ENCODE measurements at regions not wholly inside any gene's neighbourhood (a gene's known extent, or its start where the extent isn't known, plus 50 kb on each side); places are given as distances from the start of the nearest gene placed in this dataset.
"Not testable (repeated sequence)": the region's sequence is repeated elsewhere in the genome, so short reads cannot be mapped to it uniquely, and the experiment has no call there.

DNA sequence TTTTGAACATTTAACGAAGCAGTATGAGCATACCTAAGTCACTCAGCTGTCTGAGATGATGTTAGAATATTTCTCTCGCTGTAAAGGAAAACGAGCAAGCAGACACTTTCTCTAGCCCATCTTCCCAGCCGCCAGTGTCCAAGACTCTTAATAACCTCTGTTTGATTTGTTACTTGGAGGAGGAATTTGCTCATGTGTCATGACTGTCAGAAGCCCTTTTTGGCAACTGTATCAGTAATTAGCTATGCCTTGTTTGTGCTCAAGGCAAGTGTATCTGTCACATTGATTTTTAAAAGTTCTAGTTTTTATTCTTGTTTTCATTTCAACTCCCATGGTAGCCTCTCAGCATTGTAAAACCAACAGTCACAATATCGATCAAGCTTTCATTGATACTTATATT is 828.4 kb upstream of the SLC10A2 start:
- H3K4me2 ChIP-seq (ENCODE audit: low read length) = no peak overlapping the region
- TF ChIP-seq, protein P1, sequence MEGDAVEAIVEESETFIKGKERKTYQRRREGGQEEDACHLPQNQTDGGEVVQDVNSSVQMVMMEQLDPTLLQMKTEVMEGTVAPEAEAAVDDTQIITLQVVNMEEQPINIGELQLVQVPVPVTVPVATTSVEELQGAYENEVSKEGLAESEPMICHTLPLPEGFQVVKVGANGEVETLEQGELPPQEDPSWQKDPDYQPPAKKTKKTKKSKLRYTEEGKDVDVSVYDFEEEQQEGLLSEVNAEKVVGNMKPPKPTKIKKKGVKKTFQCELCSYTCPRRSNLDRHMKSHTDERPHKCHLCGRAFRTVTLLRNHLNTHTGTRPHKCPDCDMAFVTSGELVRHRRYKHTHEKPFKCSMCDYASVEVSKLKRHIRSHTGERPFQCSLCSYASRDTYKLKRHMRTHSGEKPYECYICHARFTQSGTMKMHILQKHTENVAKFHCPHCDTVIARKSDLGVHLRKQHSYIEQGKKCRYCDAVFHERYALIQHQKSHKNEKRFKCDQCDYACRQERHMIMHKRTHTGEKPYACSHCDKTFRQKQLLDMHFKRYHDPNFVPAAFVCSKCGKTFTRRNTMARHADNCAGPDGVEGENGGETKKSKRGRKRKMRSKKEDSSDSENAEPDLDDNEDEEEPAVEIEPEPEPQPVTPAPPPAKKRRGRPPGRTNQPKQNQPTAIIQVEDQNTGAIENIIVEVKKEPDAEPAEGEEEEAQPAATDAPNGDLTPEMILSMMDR (IDR thresholded peaks at IDR 0.05; ENCODE audit: low read depth, low read length) = no peak
- TF ChIP-seq EZH2phosphoT487 (IDR thresholded peaks at IDR 0.05; ENCODE audit: low read depth) = no peak
- H3K36me3 ChIP-seq (replicated peaks; ENCODE audit: low read depth, low read length) = no peaks in the 10 kb centered on the region
- H3K4me1 ChIP-seq (ENCODE audit: low read length) = no peaks in the 10 kb centered on the region
- H4K20me1 ChIP-seq (ENCODE audit: insufficient read depth, low read length) = no peaks in the 10 kb centered on the region
- H3K27ac ChIP-seq (ENCODE audit: low read length) = no peak overlapping the region
- H2AFZ ChIP-seq (ENCODE audit: low read depth, low read length) = no peak overlapping the region
- H3K9me3 ChIP-seq (ENCODE audit: insufficient read depth, low read length) = no peaks in the 10 kb centered on the region
- H3K4me3 ChIP-seq (ENCODE audit: low read length) = no peak overlapping the region
- no peak overlapping the region for H3K9ac ChIP-seq (ENCODE audit: low read length)
- no peaks in the 10 kb centered on the region for H3K27me3 ChIP-seq (ENCODE audit: low read depth, low read length)
- H3K79me2 ChIP-seq (ENCODE audit: low read length) = no peaks in the 10 kb centered on the region

DNA sequence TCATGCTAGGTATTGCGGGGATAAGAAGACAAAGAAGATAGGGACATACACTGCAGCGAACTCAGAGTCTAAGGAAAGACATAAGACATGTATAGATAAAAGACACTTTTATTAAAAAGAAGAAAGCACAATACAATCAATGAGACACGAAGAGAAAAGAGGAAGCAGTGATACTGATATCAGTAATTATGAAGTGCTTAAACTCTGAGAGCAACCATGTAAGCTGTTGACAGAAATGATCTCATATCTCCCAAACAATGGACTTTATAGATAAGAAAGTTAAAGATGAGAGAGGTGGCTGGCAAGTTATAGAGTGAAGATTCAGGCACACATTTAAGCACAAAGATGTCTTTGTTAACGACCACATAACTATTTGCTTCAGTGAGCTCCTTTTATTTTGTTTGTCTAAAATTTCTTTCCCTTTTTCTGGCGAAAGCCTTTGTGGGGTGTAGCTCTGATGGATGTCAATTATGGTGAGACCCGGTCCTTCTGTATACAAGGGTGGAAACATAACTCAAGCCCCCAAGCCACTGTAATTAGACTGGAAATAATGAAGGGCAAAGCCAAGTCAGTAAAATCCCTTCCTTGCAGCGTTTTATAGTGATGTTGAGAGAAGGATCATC is 818.0 kb upstream of the SLC10A2 start:
- Histone ChIP-seq H3K9me3 (ENCODE audit: insufficient read depth, low read length) (no peaks in the 10 kb centered on the region), H3K9ac (ENCODE audit: low read length) (no peak overlapping the region), H3K4me1 (ENCODE audit: low read length) (peaks cover 3% of the 10 kb centered on the region; the same call in 1 of the 2 replicates), H3K36me3 (replicated peaks; ENCODE audit: low read depth, low read length) (no peaks in the 10 kb centered on the region), H2AFZ (ENCODE audit: low read depth, low read length) (no peak overlapping the region), H3K27ac (ENCODE audit: low read length) (no peak overlapping the region), H3K79me2 (ENCODE audit: low read length) (no peaks in the 10 kb centered on the region), H4K20me1 (ENCODE audit: insufficient read depth, low read length) (no peaks in the 10 kb centered on the region), H3K4me2 (ENCODE audit: low read length) (no peak overlapping the region), H3K27me3 (ENCODE audit: low read depth, low read length) (no peaks in the 10 kb centered on the region), H3K4me3 (ENCODE audit: low read length) (no peak overlapping the region)
- TF ChIP-seq EZH2phosphoT487 (IDR thresholded peaks at IDR 0.05; ENCODE audit: low read depth) = no peak
- TF ChIP-seq, protein P1 (IDR thresholded peaks at IDR 0.05; ENCODE audit: low read depth, low read length) = no peak

DNA sequence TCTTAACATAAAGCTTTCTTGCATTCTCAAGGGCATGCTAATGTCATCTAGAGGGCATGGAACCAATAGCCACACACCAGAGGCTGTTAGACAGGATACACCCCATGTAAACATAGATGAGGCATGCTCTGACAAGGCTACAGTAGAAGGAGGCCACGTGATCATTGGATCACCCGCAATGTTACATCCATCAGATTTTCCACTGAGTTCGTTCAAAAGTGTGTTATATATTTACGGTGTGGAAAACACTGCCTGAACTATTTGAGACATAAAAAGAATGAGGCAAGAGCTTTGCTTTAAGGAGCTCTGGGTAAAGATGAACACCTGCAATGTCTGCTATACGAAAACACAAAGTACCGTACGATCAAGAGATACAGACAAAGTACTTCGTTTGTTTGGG is 817.5 kb upstream of the SLC10A2 start:
- Histone ChIP-seq H3K27me3 (ENCODE audit: low read depth, low read length) (no peaks in the 10 kb centered on the region), H2AFZ (ENCODE audit: low read depth, low read length) (no peak overlapping the region), H3K9me3 (ENCODE audit: insufficient read depth, low read length) (no peaks in the 10 kb centered on the region), H3K9ac (ENCODE audit: low read length) (no peak overlapping the region), H3K36me3 (replicated peaks; ENCODE audit: low read depth, low read length) (no peaks in the 10 kb centered on the region), H3K4me1 (ENCODE audit: low read length) (peaks cover 3% of the 10 kb centered on the region; the same call in 1 of the 2 replicates), H3K4me3 (ENCODE audit: low read length) (no peak overlapping the region), H3K4me2 (ENCODE audit: low read length) (no peak overlapping the region), H3K27ac (ENCODE audit: low read length) (no peak overlapping the region), H4K20me1 (ENCODE audit: insufficient read depth, low read length) (no peaks in the 10 kb centered on the region), H3K79me2 (ENCODE audit: low read length) (no peaks in the 10 kb centered on the region)
- no peak for TF ChIP-seq EZH2phosphoT487 (IDR thresholded peaks at IDR 0.05; ENCODE audit: low read depth)
- TF ChIP-seq, protein P1 (IDR thresholded peaks at IDR 0.05; ENCODE audit: low read depth, low read length) = no peak

DNA sequence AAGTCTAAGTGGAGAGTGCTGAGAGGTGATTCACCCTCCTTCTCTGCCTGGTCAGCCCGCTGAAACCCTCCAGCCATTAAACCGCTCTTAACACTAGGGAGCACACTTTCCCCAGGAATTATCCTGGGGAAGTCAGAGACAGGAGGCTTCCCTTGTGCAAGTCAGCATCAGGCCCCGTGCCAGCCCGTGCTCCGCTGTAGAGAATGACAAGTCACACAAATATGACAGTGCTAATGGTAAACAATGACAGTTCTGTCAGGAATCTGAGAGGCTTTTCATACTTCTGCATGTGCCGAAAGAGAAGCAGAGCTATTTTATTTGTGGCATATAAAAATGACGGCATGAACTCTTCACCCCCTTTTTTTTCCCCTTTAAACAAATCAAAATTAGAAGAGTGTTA is 816.9 kb upstream of the SLC10A2 start:
- Histone ChIP-seq H3K79me2 (ENCODE audit: low read length) (no peaks in the 10 kb centered on the region), H3K4me3 (ENCODE audit: low read length) (no peak overlapping the region), H3K9ac (ENCODE audit: low read length) (no peak overlapping the region), H3K4me2 (ENCODE audit: low read length) (no peak overlapping the region), H3K4me1 (ENCODE audit: low read length) (peaks cover 3% of the 10 kb centered on the region; the same call in 1 of the 2 replicates), H2AFZ (ENCODE audit: low read depth, low read length) (no peak overlapping the region), H3K36me3 (replicated peaks; ENCODE audit: low read depth, low read length) (no peaks in the 10 kb centered on the region), H3K9me3 (ENCODE audit: insufficient read depth, low read length) (no peaks in the 10 kb centered on the region), H3K27ac (ENCODE audit: low read length) (no peak overlapping the region), H3K27me3 (ENCODE audit: low read depth, low read length) (no peaks in the 10 kb centered on the region), H4K20me1 (ENCODE audit: insufficient read depth, low read length) (no peaks in the 10 kb centered on the region)
- TF ChIP-seq, protein P1 (IDR thresholded peaks at IDR 0.05; ENCODE audit: low read depth, low read length) = 0 out of 2 replicates have a peak, but pooled peaks have one; percentile 4
- TF ChIP-seq EZH2phosphoT487 (IDR thresholded peaks at IDR 0.05; ENCODE audit: low read depth) = no peak

DNA sequence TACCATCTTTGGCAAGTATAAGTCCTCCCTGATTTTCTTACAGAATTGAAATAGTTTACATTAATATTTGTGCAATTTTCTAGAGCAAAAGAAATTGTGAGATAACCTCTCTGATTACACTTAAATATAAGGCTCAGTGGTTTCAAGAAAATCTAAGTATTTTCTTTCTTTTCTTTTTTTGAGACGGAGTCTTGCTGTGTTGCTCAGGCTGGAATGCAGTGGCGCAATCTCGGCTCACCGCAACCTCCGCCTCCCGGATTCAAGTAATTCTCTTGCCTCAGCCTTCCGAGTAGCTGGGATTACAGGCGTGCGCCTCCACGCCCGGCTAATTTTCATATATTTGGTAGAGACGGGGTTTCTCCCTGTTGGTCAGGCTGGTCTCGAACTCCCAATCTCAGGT is 813.9 kb upstream of the SLC10A2 start:
- H2AFZ ChIP-seq (ENCODE audit: low read depth, low read length); H3K27me3 ChIP-seq (ENCODE audit: low read depth, low read length); H3K27ac ChIP-seq (ENCODE audit: low read length); H3K4me2 ChIP-seq (ENCODE audit: low read length); H3K4me3 ChIP-seq (ENCODE audit: low read length); H3K9me3 ChIP-seq (ENCODE audit: insufficient read depth, low read length); H3K36me3 ChIP-seq (replicated peaks; ENCODE audit: low read depth, low read length); H3K9ac ChIP-seq (ENCODE audit: low read length); H3K79me2 ChIP-seq (ENCODE audit: low read length); H3K4me1 ChIP-seq (ENCODE audit: low read length); H4K20me1 ChIP-seq (ENCODE audit: insufficient read depth, low read length): not testable (repeated sequence)

Measured in OCI-LY3 (cell line).